Colonic mucosa (tissue), 4 donors: ENCODE measurements at regions not wholly inside any gene's neighbourhood (a gene's known extent, or its start where the extent isn't known, plus 50 kb on each side); places are given as distances from the start of the nearest gene placed in this dataset.

Source experiments
- DNase-seq: peaks from one replicate; pipeline ENCODE4 v3.0.0-alpha.2; 2020
- H3K27ac ChIP-seq: fragments of 200-600 bp; one replicate; pipeline ENCODE4 v1.8.0; 2021
- H3K27me3 ChIP-seq: fragments of 200-600 bp; one replicate; pipeline ENCODE4 v1.8.0; 2021
- H3K36me3 ChIP-seq: fragments of 200-600 bp; one replicate; pipeline ENCODE4 v1.8.0; 2021
- H3K4me1 ChIP-seq: fragments of 200-600 bp; one replicate; pipeline ENCODE4 v1.8.0; 2021; ENCODE audit warnings: mild to moderate bottlenecking
- H3K4me3 ChIP-seq: fragments of 200-600 bp; one replicate; pipeline ENCODE4 v1.8.0; 2021
- H3K9ac ChIP-seq, 2 donors: one replicate each; pipeline ENCODE4 v1.7.0; 2013; ENCODE audit warnings: control low read depth in 2 of 2, low read depth in 2 of 2, low read length in 2 of 2
- H3K9me3 ChIP-seq: fragments of 200-600 bp; one replicate; pipeline ENCODE4 v1.8.0; 2021
- intact Hi-C: fragments of 100-400 bp; cut with DNase I; formaldehyde crosslinking; loops from one replicate; pipeline ENCODE4 v1.14.1; 2022
- TF ChIP-seq, protein P1 (sequence below): fragments of 200-600 bp; IDR thresholded peaks from one replicate; pipeline ENCODE4 v1.8.0; 2022; ENCODE audit warnings: antibody characterized with exemption, mild to moderate bottlenecking
- donor health status: healthy.
- donor health status: DM: no; HTN: no; CAD: no.
- donor health status: DM: no; HTN: no; CAD: no.

DNA sequence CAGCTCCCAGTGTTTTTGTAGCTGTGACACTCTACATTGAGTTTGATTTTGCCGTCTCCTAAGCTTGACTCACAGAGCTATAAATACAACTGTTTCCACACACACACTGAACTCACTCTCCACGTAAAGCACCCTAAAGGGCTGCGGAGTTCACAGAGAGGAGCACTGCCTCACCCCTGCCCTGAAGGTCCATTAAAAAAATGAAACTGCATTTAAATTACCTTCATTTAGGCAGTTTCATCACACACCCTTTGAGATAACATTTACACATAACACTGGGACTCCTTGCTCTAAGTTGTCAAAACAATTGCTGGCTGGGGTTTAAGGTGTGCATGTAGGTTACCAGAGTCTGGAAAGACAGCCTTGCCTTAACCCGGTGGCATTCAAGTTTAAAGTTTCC, 137.1 kb upstream of the MAGI3 start:
- Histone ChIP-seq H3K4me1 (peaks cover 8% of the 10 kb centered on the region), H3K36me3 (no peaks in the 10 kb centered on the region), H3K9ac (peak overlapping the region in 1 of 2 donors; percentile 59), H3K4me3 (no peak overlapping the region), H3K27me3 (no peaks in the 10 kb centered on the region), H3K9me3 (no peaks in the 10 kb centered on the region), H3K27ac (peak overlapping the region; percentile 53)
- intact Hi-C loops: no loop called here
- DNase-seq: peak; percentile 57
- TF ChIP-seq, protein P1, sequence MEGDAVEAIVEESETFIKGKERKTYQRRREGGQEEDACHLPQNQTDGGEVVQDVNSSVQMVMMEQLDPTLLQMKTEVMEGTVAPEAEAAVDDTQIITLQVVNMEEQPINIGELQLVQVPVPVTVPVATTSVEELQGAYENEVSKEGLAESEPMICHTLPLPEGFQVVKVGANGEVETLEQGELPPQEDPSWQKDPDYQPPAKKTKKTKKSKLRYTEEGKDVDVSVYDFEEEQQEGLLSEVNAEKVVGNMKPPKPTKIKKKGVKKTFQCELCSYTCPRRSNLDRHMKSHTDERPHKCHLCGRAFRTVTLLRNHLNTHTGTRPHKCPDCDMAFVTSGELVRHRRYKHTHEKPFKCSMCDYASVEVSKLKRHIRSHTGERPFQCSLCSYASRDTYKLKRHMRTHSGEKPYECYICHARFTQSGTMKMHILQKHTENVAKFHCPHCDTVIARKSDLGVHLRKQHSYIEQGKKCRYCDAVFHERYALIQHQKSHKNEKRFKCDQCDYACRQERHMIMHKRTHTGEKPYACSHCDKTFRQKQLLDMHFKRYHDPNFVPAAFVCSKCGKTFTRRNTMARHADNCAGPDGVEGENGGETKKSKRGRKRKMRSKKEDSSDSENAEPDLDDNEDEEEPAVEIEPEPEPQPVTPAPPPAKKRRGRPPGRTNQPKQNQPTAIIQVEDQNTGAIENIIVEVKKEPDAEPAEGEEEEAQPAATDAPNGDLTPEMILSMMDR: no peak

DNA sequence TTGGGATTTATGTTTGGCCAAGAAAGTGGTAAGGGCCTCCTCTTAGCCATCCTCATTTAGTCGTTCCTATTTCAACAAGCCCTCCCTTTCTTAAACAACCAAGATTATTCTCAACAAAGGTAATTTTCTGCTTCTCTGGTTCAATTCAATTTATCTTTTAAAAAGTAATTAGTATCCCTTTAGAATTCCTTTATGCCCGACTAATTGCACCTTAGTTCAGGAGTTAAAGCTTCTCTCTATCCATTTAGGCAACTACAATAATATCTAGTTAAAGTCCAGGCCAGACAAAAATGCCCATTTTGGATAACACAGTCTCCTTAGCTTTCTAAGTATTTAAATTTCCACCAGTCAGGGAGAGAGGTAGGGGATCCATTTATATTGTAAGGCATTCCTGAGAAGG, 136.7 kb upstream of the MAGI3 start:
- Histone ChIP-seq H3K27ac (peak overlapping the region; percentile 53), H3K9ac (peak overlapping the region; percentile 33 to 59), H3K9me3 (no peaks in the 10 kb centered on the region), H3K4me3 (no peak overlapping the region), H3K27me3 (no peaks in the 10 kb centered on the region), H3K4me1 (peaks cover 8% of the 10 kb centered on the region), H3K36me3 (no peaks in the 10 kb centered on the region)
- no peak for DNase-seq
- TF ChIP-seq, protein P1: no peak
- intact Hi-C loops: no loop called here

DNA sequence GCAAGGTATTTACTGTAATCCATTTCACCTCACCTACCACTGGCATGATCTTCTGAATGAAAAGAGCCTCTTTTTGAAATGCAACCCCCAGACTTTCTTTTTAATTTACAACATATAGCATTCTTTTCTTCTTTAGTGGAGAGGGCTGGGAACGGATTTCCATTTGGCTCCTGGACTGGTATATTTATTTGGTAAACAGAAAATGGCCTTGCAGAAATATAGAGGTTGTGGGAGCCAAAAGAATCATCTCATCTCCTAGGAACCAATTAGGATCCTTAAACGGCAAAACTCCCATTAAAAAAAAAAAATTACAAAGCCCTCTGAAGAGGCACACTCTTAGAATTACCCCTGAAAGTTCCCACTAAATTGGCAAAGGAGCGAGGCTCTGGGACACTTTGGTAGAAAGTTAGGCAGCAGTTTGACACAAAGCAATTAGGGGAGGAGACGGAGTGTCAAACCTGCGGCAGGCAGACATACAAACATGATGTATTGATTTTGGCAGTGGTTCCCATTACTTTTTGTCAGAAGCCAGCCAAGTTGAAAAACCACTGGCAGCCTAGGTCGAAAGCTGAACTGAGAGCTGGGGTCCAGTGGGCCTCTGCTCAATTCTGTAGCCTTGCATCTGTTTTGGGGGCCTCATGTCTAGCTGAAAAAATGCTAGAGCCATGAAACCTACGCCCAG, 135.1 kb upstream of the MAGI3 start:
- DNase-seq: no peak
- H3K9ac ChIP-seq: peak overlapping the region; percentile 12 to 59
- no peaks in the 10 kb centered on the region for H3K27me3 ChIP-seq
- H3K27ac ChIP-seq: peak overlapping the region; percentile 71
- H3K4me1 ChIP-seq: peaks cover 8% of the 10 kb centered on the region
- intact Hi-C loops: no loop called here
- TF ChIP-seq, protein P1: no peak
- no peaks in the 10 kb centered on the region for H3K36me3 ChIP-seq
- no peaks in the 10 kb centered on the region for H3K9me3 ChIP-seq
- no peak overlapping the region for H3K4me3 ChIP-seq

DNA sequence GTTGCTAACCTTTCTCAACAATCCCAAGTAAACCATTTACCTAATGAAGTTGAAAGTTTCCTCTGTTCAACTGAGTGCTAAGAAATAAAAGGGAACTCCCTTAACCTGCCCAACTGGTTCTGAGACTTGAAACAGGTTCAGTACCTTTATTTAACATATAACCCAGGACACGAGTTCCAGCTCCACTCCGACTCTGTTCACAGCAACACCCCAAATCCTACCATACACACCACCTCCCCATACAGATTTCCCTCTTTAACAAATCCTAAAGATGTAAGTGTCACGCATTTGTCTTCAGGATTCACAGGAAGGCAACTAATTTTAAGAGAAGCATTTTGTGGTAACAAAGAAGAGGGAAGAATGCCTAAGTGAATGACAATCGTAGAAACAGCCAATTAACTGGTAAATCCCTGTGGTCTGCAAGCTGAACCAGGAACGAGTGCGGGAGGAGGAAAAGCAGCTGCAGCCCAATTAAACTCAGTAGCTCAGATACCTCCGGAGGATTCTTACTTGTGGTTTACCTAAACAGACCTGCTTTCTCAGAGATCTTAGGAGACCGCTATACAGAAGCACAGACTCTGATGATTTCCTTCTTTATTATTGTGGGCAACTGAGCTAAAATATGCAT, 134.5 kb upstream of the MAGI3 start:
- TF ChIP-seq, protein P1: no peak
- peaks cover 8% of the 10 kb centered on the region for H3K4me1 ChIP-seq
- peak overlapping the region in 1 of 2 donors; percentile 59 for H3K9ac ChIP-seq
- intact Hi-C loops: no loop called here
- no peak overlapping the region for H3K4me3 ChIP-seq
- no peaks in the 10 kb centered on the region for H3K27me3 ChIP-seq
- H3K9me3 ChIP-seq: no peaks in the 10 kb centered on the region
- peak; percentile 77 for DNase-seq
- H3K27ac ChIP-seq: peak overlapping the region; percentile 71
- H3K36me3 ChIP-seq: no peaks in the 10 kb centered on the region

DNA sequence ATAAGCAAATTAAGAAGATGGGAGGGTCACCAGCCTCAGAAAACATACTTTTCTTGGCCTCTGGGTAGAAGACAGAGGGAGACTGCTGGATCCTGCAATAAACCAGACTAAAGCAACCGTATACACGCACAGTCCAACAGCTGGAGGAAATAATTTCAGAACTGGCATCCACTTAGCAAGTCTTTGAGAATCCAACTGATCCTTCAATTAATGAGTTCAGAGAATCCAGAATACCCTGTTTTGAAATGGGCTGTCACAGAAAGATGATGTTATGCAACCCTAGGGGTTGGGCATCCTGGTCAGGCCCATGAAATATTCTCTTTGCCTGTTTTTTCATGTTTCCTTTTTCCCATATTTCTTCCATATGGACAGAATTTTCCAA, 134.0 kb upstream of the MAGI3 start:
- no peak for DNase-seq
- TF ChIP-seq, protein P1: no peak
- Histone ChIP-seq H3K27ac (peak overlapping the region; percentile 71), H3K9ac (peak overlapping the region in 1 of 2 donors; percentile 59), H3K9me3 (no peaks in the 10 kb centered on the region), H3K4me1 (peaks cover 8% of the 10 kb centered on the region), H3K4me3 (no peak overlapping the region), H3K27me3 (no peaks in the 10 kb centered on the region), H3K36me3 (no peaks in the 10 kb centered on the region)
- intact Hi-C loops: no loop called here
